ENCODE measurements at regions not wholly inside any gene's neighbourhood (a gene's known extent, or its start where the extent isn't known, plus 50 kb on each side); places are given as distances from the start of the nearest gene placed in this dataset.
A peak's percentile ranks its signal among the peaks of the same experiment; 100 is the strongest.
"Not testable (repeated sequence)": the region's sequence is repeated elsewhere in the genome, so short reads cannot be mapped to it uniquely, and the experiment has no call there.

DNA sequence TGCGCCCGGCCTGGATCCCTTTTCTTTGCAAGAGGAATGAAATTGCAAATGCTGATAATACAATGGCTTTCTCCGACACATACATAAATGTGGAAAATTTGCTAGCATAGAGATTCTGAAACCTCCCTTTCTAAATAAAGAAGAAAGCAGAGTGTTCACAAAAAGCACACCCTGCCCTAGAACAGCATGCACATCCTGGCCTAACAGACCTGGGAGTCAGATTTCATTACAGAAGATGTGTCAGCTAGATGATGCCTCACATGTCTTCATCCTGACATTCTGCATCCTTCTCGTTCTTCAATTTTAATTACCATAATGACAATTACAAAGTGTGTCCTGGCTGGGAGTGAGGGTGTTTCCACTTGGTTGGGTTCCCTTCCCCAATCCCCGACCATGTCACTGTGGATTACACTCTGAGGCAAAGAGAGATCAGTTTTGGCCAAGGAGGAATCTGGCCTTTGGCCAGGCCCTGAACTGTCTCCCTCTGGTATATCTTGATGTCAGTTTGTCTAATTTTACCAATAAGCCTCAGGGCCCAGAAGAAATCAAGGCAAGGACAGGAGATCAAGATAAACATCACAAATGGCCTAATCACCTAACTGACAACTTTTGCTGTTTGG lies 104.9 kb upstream of the SPATA12 start:
- DNase-seq = no peak

GRCh38 chr3:56954125-56954524 lies 106.3 kb upstream of the SPATA12 start:
- DNase-seq = no peak

- DNase-seq = no peak
These were observed 107.6 kb upstream of the SPATA12 start for GRCh38 chr3:56952846-56953245.

GRCh38 chr3:56952061-56952460 lies 108.4 kb upstream of the SPATA12 start:
- no peak for DNase-seq

GRCh38 chr3:56951366-56951765 lies 109.1 kb upstream of the SPATA12 start:
- DNase-seq = no peak

GRCh38 chr3:56945378-56945777 lies 115.1 kb upstream of the SPATA12 start:
- not testable (repeated sequence) for DNase-seq

- no peak for DNase-seq
These were observed 117.9 kb upstream of the SPATA12 start for GRCh38 chr3:56942523-56942922.

- DNase-seq = no peak
These were observed 119.5 kb upstream of the SPATA12 start for GRCh38 chr3:56940976-56941375.

DNA sequence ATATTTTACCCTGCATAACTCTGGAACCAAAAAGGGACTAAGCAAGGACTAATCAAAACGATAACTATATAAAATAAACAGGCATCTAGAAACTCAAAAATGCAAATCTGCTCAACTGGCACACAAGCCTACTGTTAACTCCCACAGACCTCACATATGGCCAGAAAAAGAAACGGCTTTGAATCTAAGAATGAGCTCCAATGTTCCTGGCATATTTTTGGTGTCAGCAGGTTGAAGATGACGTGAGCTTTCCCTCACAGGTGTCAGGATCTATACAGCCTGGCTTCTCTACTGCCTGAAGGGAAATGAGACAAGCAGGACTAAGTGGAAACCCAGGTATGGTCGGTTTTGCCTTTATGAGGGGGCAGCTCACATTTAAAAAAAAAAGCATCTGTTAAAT lies 120.1 kb upstream of the SPATA12 start:
- no peak for DNase-seq

DNA sequence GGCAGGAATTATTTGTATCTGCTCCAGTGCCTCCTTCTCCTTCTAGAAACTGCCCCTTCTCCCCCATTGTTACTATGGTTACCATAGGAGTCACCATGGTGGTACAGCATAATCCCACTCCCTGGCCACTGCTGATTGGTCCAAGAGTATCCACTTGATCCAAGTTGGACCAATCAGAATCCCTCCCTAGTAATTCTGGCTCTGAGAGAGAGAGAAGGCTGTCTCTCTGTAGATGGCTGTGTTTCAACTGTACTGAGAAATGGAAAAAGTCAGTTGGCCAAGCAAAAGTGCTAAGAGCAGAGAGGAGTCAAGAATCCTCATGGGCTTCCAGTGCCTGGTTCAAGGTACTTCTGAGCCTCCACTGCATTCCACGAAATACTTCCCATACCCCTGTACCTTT lies 120.6 kb upstream of the SPATA12 start:
- DNase-seq = no peak

- DNase-seq = no peak
These were observed 121.9 kb upstream of the SPATA12 start for GRCh38 chr3:56938530-56938929.

GRCh38 chr3:56937580-56937979 lies 122.9 kb upstream of the SPATA12 start:
- no peak for DNase-seq

- DNase-seq = no peak
These were observed 124.7 kb upstream of the SPATA12 start for GRCh38 chr3:56935811-56936210.

DNA sequence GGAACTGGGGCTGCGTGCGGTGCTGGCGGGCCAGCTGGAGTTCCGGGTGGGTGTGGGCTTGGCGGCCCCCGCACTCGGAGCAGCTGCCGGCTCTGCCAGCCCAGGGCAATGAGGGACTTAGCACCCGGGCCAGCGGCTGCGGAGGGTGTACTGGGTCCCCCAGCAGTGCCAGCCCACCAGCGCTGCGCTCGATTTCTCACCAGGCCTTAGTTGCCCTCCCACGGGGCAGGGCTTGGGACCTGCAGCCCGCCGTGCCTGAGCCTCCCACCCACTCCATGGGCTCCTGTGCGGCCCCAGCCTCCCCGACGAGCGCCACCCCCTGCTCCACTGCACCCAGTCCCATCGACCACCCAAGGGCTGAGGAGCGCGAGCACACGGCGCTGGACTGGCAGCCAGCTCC lies 126.0 kb upstream of the SPATA12 start:
- DNase-seq = not testable (repeated sequence)

DNA sequence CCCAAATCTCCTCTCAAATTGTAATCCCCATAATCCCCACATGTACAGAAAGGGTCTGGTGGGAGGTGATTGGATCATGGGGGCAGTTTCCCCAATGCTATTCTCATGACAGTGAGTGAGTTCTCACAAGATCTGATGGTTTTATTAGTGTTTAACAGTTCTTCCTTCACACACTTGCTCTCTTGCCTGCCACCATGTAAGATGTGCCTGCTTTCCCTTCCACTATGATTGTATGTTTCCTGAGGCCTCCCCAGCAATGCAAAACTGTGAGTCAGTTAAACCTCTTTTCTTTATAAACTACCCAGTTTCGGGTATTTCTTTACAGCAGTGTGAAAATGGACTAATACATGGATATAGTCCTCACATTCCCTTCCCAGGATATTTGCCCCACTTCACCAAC lies 126.7 kb upstream of the SPATA12 start:
- no peak for DNase-seq

DNA sequence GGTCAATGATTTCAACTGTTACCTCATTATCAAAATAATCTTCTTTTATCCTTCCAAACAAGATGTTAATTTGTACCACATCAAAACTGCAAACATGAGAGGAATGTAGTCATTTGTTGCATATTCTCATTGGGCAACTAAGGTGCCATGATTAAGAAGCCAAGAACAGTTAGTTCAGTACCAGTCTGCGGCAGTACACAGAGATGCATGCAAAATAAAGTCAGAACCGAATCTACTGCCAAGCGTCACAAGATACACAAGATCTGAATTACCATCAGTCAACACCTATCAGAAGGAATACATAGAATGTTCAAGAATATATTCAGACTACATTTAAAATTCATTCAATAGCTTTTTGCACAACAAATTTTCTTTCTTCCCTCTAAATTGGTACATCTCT lies 127.6 kb upstream of the SPATA12 start:
- DNase-seq = no peak

DNA sequence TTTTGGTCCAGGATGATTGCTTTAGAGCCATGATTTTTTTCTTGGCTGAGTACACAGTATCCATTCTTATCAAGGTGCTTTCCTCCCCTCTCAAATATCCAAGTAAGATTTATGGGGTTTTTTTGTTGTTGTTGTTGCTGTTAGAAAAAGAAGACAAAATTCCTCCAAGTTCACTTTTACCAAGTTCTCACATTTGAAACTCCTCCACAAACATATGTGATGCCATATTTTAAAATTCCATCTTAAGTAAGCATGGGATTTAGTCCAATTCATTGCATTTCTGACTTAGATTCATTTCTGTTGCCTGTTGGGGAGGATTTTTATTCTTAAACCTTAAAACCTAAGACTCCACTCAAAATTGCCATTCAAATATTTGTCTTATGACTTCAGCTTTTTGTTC lies 128.6 kb upstream of the SPATA12 start:
- DNase-seq = no peak

- DNase-seq = no peak
These were observed 129.0 kb upstream of the ARHGEF3 start for GRCh38 chr3:56930706-56931105.

- DNase-seq = no peak
These were observed 128.3 kb upstream of the ARHGEF3 start for GRCh38 chr3:56929809-56930615.

GRCh38 chr3:56928379-56929068 lies 126.8 kb upstream of the ARHGEF3 start:
- peak in 1 of 2 donors; percentile 44 for DNase-seq

DNA sequence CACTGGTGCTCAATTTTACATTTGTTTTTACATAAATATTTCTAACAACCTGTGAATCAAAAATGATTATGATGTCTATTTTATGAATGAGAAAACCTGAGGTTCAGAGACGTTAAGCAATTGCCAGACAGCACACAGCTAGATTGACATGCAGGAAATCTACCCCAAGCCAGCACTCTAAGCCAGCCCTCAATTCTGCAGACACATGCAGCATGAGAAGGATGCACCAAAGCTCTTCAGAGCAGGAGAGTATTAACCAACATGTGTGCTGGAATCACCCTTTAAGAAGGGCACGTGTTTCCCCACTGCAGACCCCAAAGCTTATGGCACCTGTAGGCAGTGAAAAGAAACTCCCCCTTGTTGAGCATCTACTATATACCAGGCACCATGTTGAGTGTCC lies 126.1 kb upstream of the ARHGEF3 start:
- DNase-seq = no peak

GRCh38 chr3:56926947-56927282 lies 125.2 kb upstream of the ARHGEF3 start:
- DNase-seq = no peak

DNA sequence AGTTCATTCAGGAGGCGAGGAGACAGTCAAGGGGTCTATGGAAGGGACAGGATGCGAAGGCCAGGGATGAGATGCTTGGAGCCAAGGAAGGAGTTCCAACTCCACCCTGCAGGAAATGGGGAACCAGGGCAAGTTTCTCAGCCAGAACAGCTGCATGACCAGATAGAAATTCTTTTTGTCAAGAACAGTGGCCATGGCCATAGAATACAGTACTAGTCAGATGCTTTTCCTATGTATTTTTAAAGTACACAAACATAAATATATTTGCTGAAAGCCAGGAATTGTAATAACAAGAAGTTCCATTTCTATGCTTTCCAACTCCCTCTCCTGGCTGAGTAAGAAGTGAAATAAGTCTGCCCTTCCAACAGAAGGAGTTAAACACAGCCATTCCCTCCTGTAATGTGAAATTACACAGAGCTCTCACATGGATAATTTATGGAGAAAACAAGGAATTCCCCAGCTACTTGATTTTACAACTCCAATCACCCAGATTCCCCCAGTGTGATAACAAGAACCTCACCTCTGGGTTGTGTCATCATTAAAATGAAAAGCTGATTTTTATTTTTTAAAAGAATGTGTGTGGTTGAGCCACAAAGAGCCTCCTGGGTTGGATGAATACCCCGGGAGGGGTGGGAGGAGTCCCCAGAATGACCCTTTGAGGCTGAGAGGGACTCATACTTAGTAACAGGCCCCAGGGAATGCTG lies 124.6 kb upstream of the ARHGEF3 start:
- DNase-seq = no peak
